NB4 (cell line): ENCODE measurements at regions not wholly inside any gene's neighbourhood (a gene's known extent, or its start where the extent isn't known, plus 50 kb on each side); places are given as distances from the start of the nearest gene placed in this dataset.

Experiments used
- CTCF ChIP-seq: IDR thresholded peaks from one replicate; pipeline ENCODE4 v1.5.1; 2012; ENCODE audit warnings: low read depth, low read length
- MAX ChIP-seq: IDR thresholded peaks from 2 replicates; pipeline ENCODE4 v1.6.1; 2011; ENCODE audit warnings: low read depth, low read length
- MYC ChIP-seq: IDR thresholded peaks from 2 replicates; pipeline ENCODE4 v1.6.1; 2011; ENCODE audit warnings: low read depth, low read length
- POLR2A ChIP-seq: IDR thresholded peaks from 2 replicates; pipeline ENCODE4 v1.6.1; 2011; ENCODE audit warnings: mild to moderate bottlenecking; ENCODE audit not compliant: insufficient read length; ENCODE audit errors: extremely low read depth

DNA sequence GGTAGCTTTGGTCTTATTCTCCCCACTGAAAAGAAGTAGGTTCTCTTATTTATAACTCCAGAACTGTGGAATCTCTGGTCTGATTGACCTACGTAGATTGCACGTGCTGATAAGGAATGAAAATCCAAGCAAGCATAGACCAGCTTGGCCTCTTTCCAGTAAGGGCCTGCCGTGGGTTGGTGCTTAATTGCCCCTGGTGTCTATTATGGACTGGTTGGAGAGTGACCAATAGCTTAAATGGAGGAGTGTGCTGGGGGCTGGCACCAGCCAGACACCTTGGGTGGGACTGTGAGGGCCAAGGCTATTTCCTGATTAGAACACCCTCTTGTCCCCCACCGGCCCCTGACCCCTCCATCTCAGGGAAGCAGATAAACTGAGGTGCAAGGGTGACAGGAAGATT is 74.0 kb downstream of the TENT5C start:
- TF ChIP-seq CTCF = no peak
- TF ChIP-seq MAX = no peak
- TF ChIP-seq POLR2A = no peak
- no peak for TF ChIP-seq MYC
